OCI-LY7 (cell line): ENCODE measurements at regions not wholly inside any gene's neighbourhood (a gene's known extent, or its start where the extent isn't known, plus 50 kb on each side); places are given as distances from the start of the nearest gene placed in this dataset.

Source experiments
- EZH2phosphoT487 ChIP-seq: fragments of 200-600 bp; sonication (generic); IDR thresholded peaks from 2 replicates; pipeline ENCODE4 v1.6.1; 2018; ENCODE audit warnings: low read depth, borderline replicate concordance, mild to moderate bottlenecking, mixed run types, antibody characterized with exemption, low read length, moderate library complexity, mixed read lengths
- TF ChIP-seq, protein P1 (sequence below): fragments of 200-600 bp; sonication (generic); conservative IDR thresholded peaks from 2 replicates; pipeline ENCODE4 v1.5.1; 2014; ENCODE audit warnings: mild to moderate bottlenecking, antibody characterized with exemption, low read length, moderate library complexity, mixed read lengths

GRCh38 chr5:2666081-2666480, 85.4 kb downstream of the IRX2 start:
- TF ChIP-seq, protein P1, sequence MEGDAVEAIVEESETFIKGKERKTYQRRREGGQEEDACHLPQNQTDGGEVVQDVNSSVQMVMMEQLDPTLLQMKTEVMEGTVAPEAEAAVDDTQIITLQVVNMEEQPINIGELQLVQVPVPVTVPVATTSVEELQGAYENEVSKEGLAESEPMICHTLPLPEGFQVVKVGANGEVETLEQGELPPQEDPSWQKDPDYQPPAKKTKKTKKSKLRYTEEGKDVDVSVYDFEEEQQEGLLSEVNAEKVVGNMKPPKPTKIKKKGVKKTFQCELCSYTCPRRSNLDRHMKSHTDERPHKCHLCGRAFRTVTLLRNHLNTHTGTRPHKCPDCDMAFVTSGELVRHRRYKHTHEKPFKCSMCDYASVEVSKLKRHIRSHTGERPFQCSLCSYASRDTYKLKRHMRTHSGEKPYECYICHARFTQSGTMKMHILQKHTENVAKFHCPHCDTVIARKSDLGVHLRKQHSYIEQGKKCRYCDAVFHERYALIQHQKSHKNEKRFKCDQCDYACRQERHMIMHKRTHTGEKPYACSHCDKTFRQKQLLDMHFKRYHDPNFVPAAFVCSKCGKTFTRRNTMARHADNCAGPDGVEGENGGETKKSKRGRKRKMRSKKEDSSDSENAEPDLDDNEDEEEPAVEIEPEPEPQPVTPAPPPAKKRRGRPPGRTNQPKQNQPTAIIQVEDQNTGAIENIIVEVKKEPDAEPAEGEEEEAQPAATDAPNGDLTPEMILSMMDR: no peak
- no peak for TF ChIP-seq EZH2phosphoT487
